GM23338 (cell line): ENCODE measurements at regions not wholly inside any gene's neighbourhood (a gene's known extent, or its start where the extent isn't known, plus 50 kb on each side); places are given as distances from the start of the nearest gene placed in this dataset.

ENCODE experiments used
- ATAC-seq: fragments of 200-7000 bp; cut with Tn5 transposase; 3 replicates; pipeline ENCODE4 v1.9.1; 2020
- DNase-seq: peaks from one replicate; pipeline ENCODE4 v3.0.0-alpha.2; 2015; ENCODE audit warnings: low spot score
- H2AFZ ChIP-seq: fragments of 200-600 bp; sonication (generic); 2 replicates; pipeline ENCODE4 v1.8.0; 2016; ENCODE audit warnings: antibody characterized with exemption, mild to moderate bottlenecking, moderate library complexity
- H3F3A ChIP-seq: fragments of 200-600 bp; sonication (generic); replicated peaks from 2 replicates; pipeline ENCODE4 v1.8.0; 2017; ENCODE audit warnings: antibody characterized with exemption, mixed run types, low read depth
- H3K27ac ChIP-seq: fragments of 200-600 bp; sonication (generic); 2 replicates; pipeline ENCODE4 v1.6.1; 2016; ENCODE audit warnings: low read depth
- H3K27me3 ChIP-seq: fragments of 200-600 bp; sonication (generic); 2 replicates; pipeline ENCODE4 v1.8.0; 2016; ENCODE audit warnings: mild to moderate bottlenecking, mixed run types, moderate library complexity; ENCODE audit not compliant: insufficient read depth
- H3K36me3 ChIP-seq: fragments of 200-600 bp; sonication (generic); 2 replicates; pipeline ENCODE4 v1.8.0; 2016; ENCODE audit warnings: mild to moderate bottlenecking; ENCODE audit not compliant: insufficient read depth
- H3K4me1 ChIP-seq: fragments of 200-600 bp; sonication (generic); 2 replicates; pipeline ENCODE4 v1.8.0; 2016; ENCODE audit warnings: mild to moderate bottlenecking, moderate library complexity; ENCODE audit not compliant: insufficient read depth
- H3K4me2 ChIP-seq: fragments of 200-600 bp; sonication (generic); 2 replicates; pipeline ENCODE4 v1.7.1; 2017; ENCODE audit warnings: mixed run types
- H3K4me3 ChIP-seq: fragments of 200-600 bp; sonication (generic); 2 replicates; pipeline ENCODE4 v1.6.1; 2016; ENCODE audit warnings: mixed run types
- H3K79me2 ChIP-seq: fragments of 200-600 bp; sonication (generic); replicated peaks from 2 replicates; pipeline ENCODE4 v1.8.0; 2017; ENCODE audit warnings: mild to moderate bottlenecking; ENCODE audit not compliant: insufficient read depth
- H3K9me2 ChIP-seq: fragments of 200-600 bp; sonication (generic); 2 replicates; pipeline ENCODE4 v1.8.0; 2017; ENCODE audit not compliant: insufficient read depth
- H4K20me1 ChIP-seq: fragments of 200-600 bp; sonication (generic); replicated peaks from 2 replicates; pipeline ENCODE4 v1.8.0; 2017; ENCODE audit warnings: mild to moderate bottlenecking; ENCODE audit not compliant: insufficient read depth
- H3K27ac Mint-ChIP-seq: 2 replicates; pipeline ENCODE4 v1.8.0; 2020; ENCODE audit warnings: inconsistent platforms, mild to moderate bottlenecking, moderate library complexity, mixed read lengths
- H3K27me3 Mint-ChIP-seq: 3 replicates; pipeline ENCODE4 v1.8.0; 2022; ENCODE audit warnings: low read depth, mild to moderate bottlenecking, moderate library complexity, mixed read lengths, inconsistent platforms; ENCODE audit not compliant: insufficient read depth, poor library complexity
- H3K36me3 Mint-ChIP-seq: 3 replicates; pipeline ENCODE4 v1.8.0; 2021; ENCODE audit warnings: low read depth, mild to moderate bottlenecking, inconsistent platforms, moderate library complexity, mixed read lengths
- H3K4me1 Mint-ChIP-seq: 3 replicates; pipeline ENCODE4 v1.8.0; 2020; ENCODE audit warnings: mild to moderate bottlenecking, inconsistent platforms, mixed read lengths
- H3K4me3 Mint-ChIP-seq: 3 replicates; pipeline ENCODE4 v1.8.0; 2021; ENCODE audit warnings: moderate library complexity, mild to moderate bottlenecking, inconsistent platforms, mixed read lengths
- H3K9me3 Mint-ChIP-seq: 3 replicates; pipeline ENCODE4 v1.8.0; 2020; ENCODE audit warnings: moderate library complexity, mild to moderate bottlenecking, inconsistent platforms, mixed read lengths
- CREB1 ChIP-seq: fragments of 250-450 bp; sonication (Bioruptor Pico); IDR thresholded peaks from 2 replicates; pipeline ENCODE4 v1.5.0; 2020; ENCODE audit warnings: low read depth, mild to moderate bottlenecking, moderate library complexity
- ETS1 ChIP-seq: IDR thresholded peaks from 2 replicates; pipeline ENCODE4 v1.6.1; 2016; ENCODE audit warnings: antibody characterized with exemption
- EZH2 ChIP-seq: fragments of 200-600 bp; sonication (generic); IDR thresholded peaks from one replicate; pipeline ENCODE4 v1.8.0; 2017; ENCODE audit warnings: antibody characterized with exemption, mild to moderate bottlenecking, low read depth; ENCODE audit not compliant: unreplicated experiment
- EZH2phosphoT487 ChIP-seq: fragments of 200-600 bp; sonication (generic); IDR thresholded peaks from one replicate; pipeline ENCODE4 v1.8.1; 2018; ENCODE audit warnings: antibody characterized with exemption; ENCODE audit not compliant: unreplicated experiment
- JUNB ChIP-seq: IDR thresholded peaks from one replicate; pipeline ENCODE4 v1.6.1; 2016; ENCODE audit warnings: antibody characterized with exemption; ENCODE audit not compliant: unreplicated experiment
- NANOG ChIP-seq: IDR thresholded peaks from 2 replicates; pipeline ENCODE4 v1.6.1; 2016; ENCODE audit warnings: antibody characterized with exemption, borderline replicate concordance
- POLR2AphosphoS5 ChIP-seq: IDR thresholded peaks from 2 replicates; pipeline ENCODE4 v1.6.1; 2016; ENCODE audit warnings: antibody characterized with exemption, low read depth
- REST ChIP-seq: IDR thresholded peaks from one replicate; pipeline ENCODE4 v1.6.1; 2018; ENCODE audit warnings: antibody characterized with exemption; ENCODE audit not compliant: unreplicated experiment
- STAT1 ChIP-seq: IDR thresholded peaks from one replicate; pipeline ENCODE4 v1.6.1; 2016; ENCODE audit warnings: antibody characterized with exemption; ENCODE audit not compliant: unreplicated experiment
- ZNF114 ChIP-seq: fragments of 250-450 bp; sonication (Bioruptor Pico); IDR thresholded peaks from 2 replicates; pipeline ENCODE4 v1.5.0; 2020; ENCODE audit warnings: mild to moderate bottlenecking, moderate library complexity
- ZNF331 ChIP-seq: fragments of 250-450 bp; sonication (Bioruptor Pico); IDR thresholded peaks from 2 replicates; pipeline ENCODE4 v1.5.0; 2020; ENCODE audit warnings: low read depth, mild to moderate bottlenecking, moderate library complexity
- ZNF462 ChIP-seq: fragments of 250-450 bp; sonication (Bioruptor Pico); IDR thresholded peaks from 2 replicates; pipeline ENCODE4 v1.5.0; 2020; ENCODE audit warnings: mild to moderate bottlenecking, moderate library complexity
- TF ChIP-seq, protein P1 (sequence below), 2 experiments: fragments of 200-600 bp in 1 of 2; sonication (generic) in 1 of 2; conservative IDR thresholded peaks; 2 replicates each; pipeline versions ENCODE4 v1.5.1 to v1.6.1; 2016 to 2017; ENCODE audit warnings: antibody characterized with exemption in 2 of 2, low read depth in 2 of 2, mild to moderate bottlenecking in 2 of 2, moderate library complexity in 1 of 2

DNA sequence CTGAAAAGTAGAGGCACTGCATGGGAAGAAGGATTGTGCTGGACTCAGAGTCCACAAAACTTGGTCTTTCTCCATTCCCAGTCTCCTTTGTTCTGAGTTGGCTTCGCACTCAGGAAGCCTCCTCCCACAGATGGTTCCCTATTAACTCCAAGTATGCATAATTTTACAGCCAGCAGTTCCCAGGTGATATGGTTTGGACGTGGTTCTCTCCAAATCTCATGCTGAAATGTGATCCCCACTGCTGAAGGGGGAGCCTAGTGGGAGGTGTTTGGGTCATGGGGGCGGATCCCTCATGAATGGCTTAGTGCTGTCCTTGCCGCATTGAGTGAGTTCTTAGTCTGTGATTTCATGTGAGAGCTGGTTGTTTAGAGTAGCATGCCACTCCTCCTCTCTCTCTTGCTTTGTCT lies 86.6 kb downstream of the FEM1C start:
- DNase-seq (no peak), ATAC-seq (peak; percentile 70)
- H3K27ac ChIP-seq: no peak overlapping the region
- H3K4me3 ChIP-seq: no peak overlapping the region
- no peak overlapping the region for H3K4me3 Mint-ChIP-seq
- H3K4me1 Mint-ChIP-seq: no peaks in the 10 kb centered on the region; the same call in 1 of the 3 replicates
- H3K36me3 ChIP-seq: no peaks in the 10 kb centered on the region
- peak overlapping the region; percentile 80 for H2AFZ ChIP-seq
- H3K27me3 ChIP-seq: no peaks in the 10 kb centered on the region
- peaks cover 28% of the 10 kb centered on the region for H3K9me2 ChIP-seq
- no peaks in the 10 kb centered on the region for H3K79me2 ChIP-seq
- H3F3A ChIP-seq: no peaks in the 10 kb centered on the region
- H4K20me1 ChIP-seq: no peaks in the 10 kb centered on the region
- H3K4me1 ChIP-seq: peaks cover 11% of the 10 kb centered on the region
- peaks cover 2% of the 10 kb centered on the region for H3K27me3 Mint-ChIP-seq
- H3K36me3 Mint-ChIP-seq: no peaks in the 10 kb centered on the region
- H3K4me2 ChIP-seq: no peak overlapping the region
- H3K9me3 Mint-ChIP-seq: no peaks in the 10 kb centered on the region
- H3K27ac Mint-ChIP-seq: no peak overlapping the region
- TF ChIP-seq EZH2phosphoT487 (no peak), EZH2 (no peak), STAT1 (no peak), ETS1 (no peak), ZNF331 (CRISPR knock-in tag) (no peak), ZNF462 (CRISPR knock-in tag) (no peak), POLR2AphosphoS5 (no peak), NANOG (no peak), ZNF114 (no peak), REST (no peak), JUNB (no peak), CREB1 (CRISPR knock-in tag) (no peak)
- TF ChIP-seq, protein P1, sequence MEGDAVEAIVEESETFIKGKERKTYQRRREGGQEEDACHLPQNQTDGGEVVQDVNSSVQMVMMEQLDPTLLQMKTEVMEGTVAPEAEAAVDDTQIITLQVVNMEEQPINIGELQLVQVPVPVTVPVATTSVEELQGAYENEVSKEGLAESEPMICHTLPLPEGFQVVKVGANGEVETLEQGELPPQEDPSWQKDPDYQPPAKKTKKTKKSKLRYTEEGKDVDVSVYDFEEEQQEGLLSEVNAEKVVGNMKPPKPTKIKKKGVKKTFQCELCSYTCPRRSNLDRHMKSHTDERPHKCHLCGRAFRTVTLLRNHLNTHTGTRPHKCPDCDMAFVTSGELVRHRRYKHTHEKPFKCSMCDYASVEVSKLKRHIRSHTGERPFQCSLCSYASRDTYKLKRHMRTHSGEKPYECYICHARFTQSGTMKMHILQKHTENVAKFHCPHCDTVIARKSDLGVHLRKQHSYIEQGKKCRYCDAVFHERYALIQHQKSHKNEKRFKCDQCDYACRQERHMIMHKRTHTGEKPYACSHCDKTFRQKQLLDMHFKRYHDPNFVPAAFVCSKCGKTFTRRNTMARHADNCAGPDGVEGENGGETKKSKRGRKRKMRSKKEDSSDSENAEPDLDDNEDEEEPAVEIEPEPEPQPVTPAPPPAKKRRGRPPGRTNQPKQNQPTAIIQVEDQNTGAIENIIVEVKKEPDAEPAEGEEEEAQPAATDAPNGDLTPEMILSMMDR (conservative IDR thresholded peaks at IDR 0.05; ENCODE audit: low read depth in 2 of 2): no peak
